SK-N-SH (cell line): ENCODE measurements at regions not wholly inside any gene's neighbourhood (a gene's known extent, or its start where the extent isn't known, plus 50 kb on each side); places are given as distances from the start of the nearest gene placed in this dataset.

Experiments used
- CTCF ChIA-PET: fragments of 300-600, 350-600 bp; formaldehyde crosslinking; extraction: SDS; loops from one replicate; lab custom pipeline; 2021; lab: Yijun Ruan, JAX
- POLR2A ChIA-PET: fragments of 350-600 bp; sonication (Branson Sonifier 250); formaldehyde crosslinking; extraction: SDS; loops from one replicate; lab custom pipeline; 2020; ENCODE audit warnings: antibody characterized with exemption, inconsistent platforms; lab: Yijun Ruan, JAX
- DNase-seq: peaks from one replicate; pipeline ENCODE4 v3.0.0; 2012
- H2AFZ ChIP-seq: fragments of 200-600 bp; sonication (generic); 2 replicates; pipeline ENCODE4 v1.8.1; 2016; ENCODE audit warnings: antibody characterized with exemption, mild to moderate bottlenecking, low read depth
- H3F3A ChIP-seq: fragments of 200-600 bp; sonication (generic); replicated peaks from 2 replicates; pipeline ENCODE3; 2016; ENCODE audit warnings: antibody characterized with exemption, mild to moderate bottlenecking; ENCODE audit not compliant: insufficient read depth
- H3K27ac ChIP-seq, 2 experiments: fragments of 200-500 bp in 1 of 2; fragments of 200-600 bp in 1 of 2; sonication (Bioruptor generic) in 1 of 2; sonication (generic), shearing (Covaris generic) in 1 of 2; 2 replicates each; pipeline versions ENCODE4 v1.5.1 to v1.6.1; 2014 to 2016; ENCODE audit warnings: low read depth in 2 of 2, inconsistent platforms in 1 of 2, low read length in 1 of 2, mild to moderate bottlenecking in 1 of 2, mixed read lengths in 1 of 2
- H3K27me3 ChIP-seq: fragments of 200-600 bp; sonication (generic), shearing (Covaris generic); 2 replicates; pipeline ENCODE4 v1.6.1; 2016; ENCODE audit warnings: mixed run types; ENCODE audit not compliant: insufficient read depth
- H3K36me3 ChIP-seq, 2 experiments: fragments of 200-500 bp in 1 of 2; fragments of 200-600 bp in 1 of 2; sonication (Bioruptor generic) in 1 of 2; sonication (generic) in 1 of 2; replicated peaks in 1 of 2; 2 replicates each; pipeline versions ENCODE3 to v1.5.1; 2014 to 2016; ENCODE audit warnings: low read length in 1 of 2, mild to moderate bottlenecking in 1 of 2; ENCODE audit not compliant: insufficient read depth in 2 of 2, control insufficient read depth in 1 of 2
- H3K4me1 ChIP-seq, 2 experiments: fragments of 200-500 bp in 1 of 2; fragments of 200-600 bp in 1 of 2; sonication (Bioruptor generic) in 1 of 2; sonication (generic), shearing (Covaris generic) in 1 of 2; 2 replicates each; pipeline versions ENCODE4 v1.5.1 to v1.6.1; 2014 to 2016; ENCODE audit warnings: low read depth in 1 of 2, low read length in 1 of 2, mixed run types in 1 of 2; ENCODE audit not compliant: insufficient read depth in 2 of 2, control insufficient read depth in 1 of 2
- H3K4me2 ChIP-seq: fragments of 200-600 bp; sonication (generic), shearing (Covaris generic); 2 replicates; pipeline ENCODE4 v1.6.1; 2017; ENCODE audit warnings: mixed run types
- H3K4me3 ChIP-seq, 2 experiments: fragments of 200-500 bp in 1 of 2; fragments of 200-600 bp in 1 of 2; sonication (Bioruptor generic) in 1 of 2; sonication (generic), shearing (Covaris generic) in 1 of 2; 2 replicates each; pipeline versions ENCODE4 v1.5.1 to v1.8.1; 2014 to 2016; ENCODE audit warnings: low read depth in 2 of 2, inconsistent platforms in 1 of 2, low read length in 1 of 2, mild to moderate bottlenecking in 1 of 2, mixed read lengths in 1 of 2, moderate library complexity in 1 of 2
- H3K79me2 ChIP-seq: fragments of 200-600 bp; sonication (generic); 2 replicates; pipeline ENCODE4 v1.8.1; 2017; ENCODE audit warnings: mild to moderate bottlenecking; ENCODE audit not compliant: insufficient read depth
- H3K9ac ChIP-seq: fragments of 200-600 bp; sonication (generic); 2 replicates; pipeline ENCODE4 v1.6.1; 2017; ENCODE audit warnings: mixed run types
- H3K9me2 ChIP-seq: fragments of 200-600 bp; sonication (generic); 2 replicates; pipeline ENCODE4 v1.6.1; 2017; ENCODE audit warnings: mixed run types
- H3K9me3 ChIP-seq: fragments of 200-600 bp; sonication (generic); 2 replicates; pipeline ENCODE4 v1.6.1; 2017; ENCODE audit warnings: mixed run types, mild to moderate bottlenecking, moderate library complexity
- H4K20me1 ChIP-seq: fragments of 200-600 bp; sonication (generic); 2 replicates; pipeline ENCODE4 v1.6.1; 2017; ENCODE audit warnings: mild to moderate bottlenecking, mixed run types; ENCODE audit not compliant: insufficient read depth
- GABPA ChIP-seq: IDR thresholded peaks from 2 replicates; pipeline ENCODE4 v1.4.0; 2012; ENCODE audit warnings: low read depth, mild to moderate bottlenecking
- GATA2 ChIP-seq: sonication (generic); formaldehyde crosslinking; IDR thresholded peaks from 2 replicates; pipeline ENCODE4 v1.5.0; 2020; ENCODE audit warnings: mild to moderate bottlenecking, missing genetic modification reagents
- JUND ChIP-seq: IDR thresholded peaks from 2 replicates; pipeline ENCODE4 v1.4.0; 2012
- MXI1 ChIP-seq: IDR thresholded peaks from 2 replicates; pipeline ENCODE4 v1.6.1; 2012; ENCODE audit warnings: mild to moderate bottlenecking, low read depth, low read length, improper control_type of control experiment
- NRF1 ChIP-seq: IDR thresholded peaks from 2 replicates; pipeline ENCODE4 v1.6.1; 2012; ENCODE audit warnings: low read depth, mild to moderate bottlenecking, low read length
- POLR2AphosphoS5 ChIP-seq: IDR thresholded peaks from 2 replicates; pipeline ENCODE4 v1.6.1; 2012; ENCODE audit warnings: low read depth, low read length
- RCOR1 ChIP-seq: fragments of 150-350 bp; IDR thresholded peaks from 2 replicates; pipeline ENCODE4 v1.6.1; 2017; ENCODE audit warnings: antibody characterized with exemption, low read length
- RXRA ChIP-seq: IDR thresholded peaks from 2 replicates; pipeline ENCODE4 v1.4.0; 2012; ENCODE audit warnings: low read depth, mild to moderate bottlenecking, borderline replicate concordance
- SIN3A ChIP-seq: IDR thresholded peaks from 2 replicates; pipeline ENCODE4 v1.6.1; 2012; ENCODE audit warnings: low read depth, mild to moderate bottlenecking, low read length, moderate library complexity, borderline replicate concordance
- TCF12 ChIP-seq: IDR thresholded peaks from 2 replicates; pipeline ENCODE4 v1.4.0; 2012
- TEAD4 ChIP-seq: IDR thresholded peaks from 2 replicates; pipeline ENCODE4 v1.4.0; 2012; ENCODE audit warnings: mild to moderate bottlenecking, borderline replicate concordance; ENCODE audit not compliant: insufficient read depth
- YY1 ChIP-seq: IDR thresholded peaks from 2 replicates; pipeline ENCODE4 v1.4.0; 2012; ENCODE audit warnings: low read depth, mild to moderate bottlenecking
- WGBS: methylation state at CpG from one replicate; pipeline ENCODE4 v1.1.6; 2017; ENCODE audit warnings: low lambda C conversion rate; 5-methylcytosine and 5-hydroxymethylcytosine counted together
- TF ChIP-seq, protein P1 (sequence below): IDR thresholded peaks from 2 replicates; pipeline ENCODE4 v1.6.1; 2012; ENCODE audit warnings: mild to moderate bottlenecking, low read depth, low read length, moderate library complexity
- TF ChIP-seq, protein P2 (sequence below): IDR thresholded peaks from 2 replicates; pipeline ENCODE4 v1.4.0; 2012; ENCODE audit warnings: low read depth, borderline replicate concordance
- TF ChIP-seq, protein P3 (sequence below): IDR thresholded peaks from 2 replicates; pipeline ENCODE4 v1.4.0; 2012; ENCODE audit warnings: low read depth
- TF ChIP-seq, protein P4 (sequence below): fragments of 150-350 bp; IDR thresholded peaks from 2 replicates; pipeline ENCODE4 v1.6.1; 2017; ENCODE audit warnings: antibody characterized with exemption, low read length, low read depth, borderline replicate concordance
- TF ChIP-seq, protein P5 (sequence below): IDR thresholded peaks from 2 replicates; pipeline ENCODE4; 2012

DNA sequence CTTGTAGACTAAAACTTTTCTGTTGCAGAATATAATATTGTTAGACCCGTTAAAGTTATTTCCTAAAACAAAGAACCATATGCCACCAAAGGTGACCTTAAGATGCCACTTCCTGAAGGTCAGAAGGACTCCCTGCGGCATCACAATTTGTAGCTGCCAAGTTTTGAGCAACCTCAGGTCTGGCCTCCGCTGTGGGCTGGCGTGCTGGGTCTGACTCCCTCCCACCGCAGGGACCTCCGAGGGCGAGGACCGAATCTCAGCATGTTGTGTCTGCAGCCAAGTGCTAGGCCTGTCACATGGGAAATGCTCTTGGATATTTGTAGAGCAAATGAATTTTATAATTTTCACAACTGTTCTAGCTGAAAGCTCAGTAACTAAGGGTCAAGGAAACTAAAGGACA is 285.9 kb downstream of the NDUFA10 start:
- CTCF ChIA-PET: no interaction called here
- no peaks in the 10 kb centered on the region for H3F3A ChIP-seq
- no peaks in the 10 kb centered on the region for H3K9me2 ChIP-seq
- H3K4me3 ChIP-seq: no peak overlapping the region
- H3K27me3 ChIP-seq: no peaks in the 10 kb centered on the region
- WGBS: 65% methylated on average over 8 of the region's 8 CpGs
- H4K20me1 ChIP-seq: no peaks in the 10 kb centered on the region
- H3K36me3 ChIP-seq: no peaks in the 10 kb centered on the region
- DNase-seq: no peak
- H3K4me2 ChIP-seq: no peak overlapping the region
- no peak overlapping the region for H3K9ac ChIP-seq
- TF ChIP-seq, protein P1, sequence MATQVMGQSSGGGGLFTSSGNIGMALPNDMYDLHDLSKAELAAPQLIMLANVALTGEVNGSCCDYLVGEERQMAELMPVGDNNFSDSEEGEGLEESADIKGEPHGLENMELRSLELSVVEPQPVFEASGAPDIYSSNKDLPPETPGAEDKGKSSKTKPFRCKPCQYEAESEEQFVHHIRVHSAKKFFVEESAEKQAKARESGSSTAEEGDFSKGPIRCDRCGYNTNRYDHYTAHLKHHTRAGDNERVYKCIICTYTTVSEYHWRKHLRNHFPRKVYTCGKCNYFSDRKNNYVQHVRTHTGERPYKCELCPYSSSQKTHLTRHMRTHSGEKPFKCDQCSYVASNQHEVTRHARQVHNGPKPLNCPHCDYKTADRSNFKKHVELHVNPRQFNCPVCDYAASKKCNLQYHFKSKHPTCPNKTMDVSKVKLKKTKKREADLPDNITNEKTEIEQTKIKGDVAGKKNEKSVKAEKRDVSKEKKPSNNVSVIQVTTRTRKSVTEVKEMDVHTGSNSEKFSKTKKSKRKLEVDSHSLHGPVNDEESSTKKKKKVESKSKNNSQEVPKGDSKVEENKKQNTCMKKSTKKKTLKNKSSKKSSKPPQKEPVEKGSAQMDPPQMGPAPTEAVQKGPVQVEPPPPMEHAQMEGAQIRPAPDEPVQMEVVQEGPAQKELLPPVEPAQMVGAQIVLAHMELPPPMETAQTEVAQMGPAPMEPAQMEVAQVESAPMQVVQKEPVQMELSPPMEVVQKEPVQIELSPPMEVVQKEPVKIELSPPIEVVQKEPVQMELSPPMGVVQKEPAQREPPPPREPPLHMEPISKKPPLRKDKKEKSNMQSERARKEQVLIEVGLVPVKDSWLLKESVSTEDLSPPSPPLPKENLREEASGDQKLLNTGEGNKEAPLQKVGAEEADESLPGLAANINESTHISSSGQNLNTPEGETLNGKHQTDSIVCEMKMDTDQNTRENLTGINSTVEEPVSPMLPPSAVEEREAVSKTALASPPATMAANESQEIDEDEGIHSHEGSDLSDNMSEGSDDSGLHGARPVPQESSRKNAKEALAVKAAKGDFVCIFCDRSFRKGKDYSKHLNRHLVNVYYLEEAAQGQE: no peak
- no peak for TF ChIP-seq TCF12
- TF ChIP-seq RXRA: no peak
- TF ChIP-seq, protein P2, sequence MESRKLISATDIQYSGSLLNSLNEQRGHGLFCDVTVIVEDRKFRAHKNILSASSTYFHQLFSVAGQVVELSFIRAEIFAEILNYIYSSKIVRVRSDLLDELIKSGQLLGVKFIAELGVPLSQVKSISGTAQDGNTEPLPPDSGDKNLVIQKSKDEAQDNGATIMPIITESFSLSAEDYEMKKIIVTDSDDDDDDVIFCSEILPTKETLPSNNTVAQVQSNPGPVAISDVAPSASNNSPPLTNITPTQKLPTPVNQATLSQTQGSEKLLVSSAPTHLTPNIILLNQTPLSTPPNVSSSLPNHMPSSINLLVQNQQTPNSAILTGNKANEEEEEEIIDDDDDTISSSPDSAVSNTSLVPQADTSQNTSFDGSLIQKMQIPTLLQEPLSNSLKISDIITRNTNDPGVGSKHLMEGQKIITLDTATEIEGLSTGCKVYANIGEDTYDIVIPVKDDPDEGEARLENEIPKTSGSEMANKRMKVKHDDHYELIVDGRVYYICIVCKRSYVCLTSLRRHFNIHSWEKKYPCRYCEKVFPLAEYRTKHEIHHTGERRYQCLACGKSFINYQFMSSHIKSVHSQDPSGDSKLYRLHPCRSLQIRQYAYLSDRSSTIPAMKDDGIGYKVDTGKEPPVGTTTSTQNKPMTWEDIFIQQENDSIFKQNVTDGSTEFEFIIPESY: no peak
- TF ChIP-seq, protein P3, sequence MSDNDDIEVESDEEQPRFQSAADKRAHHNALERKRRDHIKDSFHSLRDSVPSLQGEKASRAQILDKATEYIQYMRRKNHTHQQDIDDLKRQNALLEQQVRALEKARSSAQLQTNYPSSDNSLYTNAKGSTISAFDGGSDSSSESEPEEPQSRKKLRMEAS: no peak
- TF ChIP-seq MXI1: no peak
- no peak for TF ChIP-seq POLR2AphosphoS5
- TF ChIP-seq YY1: no peak
- TF ChIP-seq, protein P4, sequence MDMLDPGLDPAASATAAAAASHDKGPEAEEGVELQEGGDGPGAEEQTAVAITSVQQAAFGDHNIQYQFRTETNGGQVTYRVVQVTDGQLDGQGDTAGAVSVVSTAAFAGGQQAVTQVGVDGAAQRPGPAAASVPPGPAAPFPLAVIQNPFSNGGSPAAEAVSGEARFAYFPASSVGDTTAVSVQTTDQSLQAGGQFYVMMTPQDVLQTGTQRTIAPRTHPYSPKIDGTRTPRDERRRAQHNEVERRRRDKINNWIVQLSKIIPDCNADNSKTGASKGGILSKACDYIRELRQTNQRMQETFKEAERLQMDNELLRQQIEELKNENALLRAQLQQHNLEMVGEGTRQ: no peak
- TF ChIP-seq, protein P5, sequence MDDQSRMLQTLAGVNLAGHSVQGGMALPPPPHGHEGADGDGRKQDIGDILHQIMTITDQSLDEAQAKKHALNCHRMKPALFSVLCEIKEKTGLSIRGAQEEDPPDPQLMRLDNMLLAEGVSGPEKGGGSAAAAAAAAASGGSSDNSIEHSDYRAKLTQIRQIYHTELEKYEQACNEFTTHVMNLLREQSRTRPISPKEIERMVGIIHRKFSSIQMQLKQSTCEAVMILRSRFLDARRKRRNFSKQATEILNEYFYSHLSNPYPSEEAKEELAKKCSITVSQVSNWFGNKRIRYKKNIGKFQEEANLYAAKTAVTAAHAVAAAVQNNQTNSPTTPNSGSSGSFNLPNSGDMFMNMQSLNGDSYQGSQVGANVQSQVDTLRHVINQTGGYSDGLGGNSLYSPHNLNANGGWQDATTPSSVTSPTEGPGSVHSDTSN: no peak
- no peak for TF ChIP-seq GATA2 (CRISPR knock-in tag)
- no peak for TF ChIP-seq SIN3A
- no peak for TF ChIP-seq JUND
- no peak for TF ChIP-seq RCOR1
- no peak for TF ChIP-seq TEAD4
- no peak for TF ChIP-seq NRF1
- TF ChIP-seq GABPA: no peak
- TF ChIP-seq, all 33 proteins: peak for 0
- Histone ChIP-seq H2AFZ (no peak overlapping the region), H3K79me2 (no peaks in the 10 kb centered on the region), H3K4me1 (peaks cover 0 to 7% of the 10 kb centered on the region in 2 experiments; a peak in 1 of 4 replicates), H3K9me3 (no peaks in the 10 kb centered on the region), H3K27ac (no peak overlapping the region)
- POLR2A ChIA-PET: no interaction called here
